NCI-H524 treated with DMSO at 0.1 percent for 48 hours (cell line): ENCODE measurements at regions not wholly inside any gene's neighbourhood (a gene's known extent, or its start where the extent isn't known, plus 50 kb on each side); places are given as distances from the start of the nearest gene placed in this dataset.

Experiments used
- DNase-seq: peaks from one replicate; lab custom pipeline; 2025; lab: John Stamatoyannopoulos, UW

GRCh38 chr5:159820692-159821091 lies 95.6 kb upstream of the ADRA1B start:
- DNase-seq = no peak

- no peak for DNase-seq
Observed at GRCh38 chr5:159821461-159821940, 94.8 kb upstream of the ADRA1B start.

- no peak for DNase-seq
Observed at GRCh38 chr5:159824188-159825161, 91.8 kb upstream of the ADRA1B start.

- no peak for DNase-seq
Observed at GRCh38 chr5:159825551-159826051, 90.7 kb upstream of the ADRA1B start.

GRCh38 chr5:159826351-159827214 lies 89.7 kb upstream of the ADRA1B start:
- DNase-seq = no peak

- DNase-seq = no peak
Observed at GRCh38 chr5:159827861-159828260, 88.4 kb upstream of the ADRA1B start.

DNA sequence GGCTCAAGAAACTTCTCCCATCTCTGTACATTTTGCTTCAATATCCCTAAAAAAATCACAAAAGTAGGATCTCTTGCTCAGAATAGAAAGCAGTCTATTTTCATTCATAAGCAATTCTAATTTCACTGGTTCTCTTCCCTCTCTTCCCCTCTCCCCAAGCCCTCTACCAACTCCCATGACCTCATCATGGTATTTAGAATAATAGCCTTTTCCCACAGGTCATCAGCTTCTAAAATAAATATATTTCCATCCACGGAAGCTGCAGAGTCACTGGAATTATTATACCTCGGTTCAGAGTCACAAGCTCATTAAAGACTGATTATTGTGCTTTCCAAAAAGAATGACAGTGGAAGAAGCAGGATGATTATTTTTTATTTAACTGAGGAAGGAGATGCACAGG lies 84.2 kb upstream of the ADRA1B start:
- no peak for DNase-seq

- no peak for DNase-seq
Observed at GRCh38 chr5:159833088-159833487, 83.2 kb upstream of the ADRA1B start.

DNA sequence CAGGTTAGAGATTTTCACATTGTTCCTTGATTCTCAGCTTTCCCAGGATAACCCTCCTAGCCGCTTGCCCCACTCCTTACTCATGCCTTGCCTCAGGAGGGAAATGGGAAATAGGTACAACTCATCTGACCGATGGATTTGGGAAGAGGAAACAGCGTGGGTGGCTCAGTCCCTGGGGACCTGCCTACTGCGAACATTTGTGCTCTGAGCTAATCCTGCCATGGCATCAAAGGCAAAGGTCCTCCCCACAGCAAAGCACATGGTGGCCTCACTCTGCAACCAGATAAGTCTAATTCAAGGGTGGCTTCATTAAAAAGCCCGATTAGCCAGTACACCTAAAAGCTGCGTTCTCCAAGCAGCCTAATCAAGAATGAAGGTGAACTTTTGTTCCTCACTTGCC lies 82.4 kb upstream of the ADRA1B start:
- no peak for DNase-seq

DNA sequence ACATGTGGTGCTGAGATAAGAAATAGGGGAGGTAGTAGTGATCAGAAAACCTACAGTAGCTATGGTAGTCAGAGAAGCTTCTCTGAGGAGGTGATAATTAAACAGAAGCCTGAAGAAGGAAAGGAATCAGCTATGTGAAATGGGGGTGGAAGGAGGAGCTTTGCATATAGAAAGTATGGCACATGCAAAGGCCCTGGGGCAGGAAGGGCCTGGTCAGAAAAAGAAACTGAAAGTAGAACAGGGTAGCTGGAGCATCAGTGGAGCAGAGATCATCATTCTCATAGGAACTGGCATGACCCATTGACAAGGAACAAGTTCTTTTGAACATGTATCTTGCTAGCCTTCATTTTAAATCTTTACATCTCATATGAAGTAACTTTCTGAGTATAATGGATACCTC lies 80.7 kb upstream of the ADRA1B start:
- DNase-seq = no peak

DNA sequence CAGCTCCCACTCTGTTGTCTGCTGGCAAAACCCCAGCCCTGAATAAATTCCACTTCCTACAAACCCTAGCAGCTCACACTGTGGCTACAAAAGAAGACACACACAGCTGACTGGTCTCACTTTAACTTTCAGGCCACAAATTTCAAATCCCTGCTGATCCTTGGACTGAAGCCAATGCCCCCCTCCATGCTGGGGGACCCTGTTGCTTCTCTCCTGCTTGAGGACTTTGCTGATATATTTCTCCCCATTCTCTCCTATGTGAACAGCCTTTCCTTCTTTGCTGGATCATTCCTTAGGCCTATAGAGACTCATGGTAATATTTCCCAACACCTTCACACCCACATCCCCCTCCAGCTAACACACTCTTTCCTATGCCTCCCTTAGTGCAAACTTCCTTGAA lies 79.6 kb upstream of the ADRA1B start:
- no peak for DNase-seq

DNA sequence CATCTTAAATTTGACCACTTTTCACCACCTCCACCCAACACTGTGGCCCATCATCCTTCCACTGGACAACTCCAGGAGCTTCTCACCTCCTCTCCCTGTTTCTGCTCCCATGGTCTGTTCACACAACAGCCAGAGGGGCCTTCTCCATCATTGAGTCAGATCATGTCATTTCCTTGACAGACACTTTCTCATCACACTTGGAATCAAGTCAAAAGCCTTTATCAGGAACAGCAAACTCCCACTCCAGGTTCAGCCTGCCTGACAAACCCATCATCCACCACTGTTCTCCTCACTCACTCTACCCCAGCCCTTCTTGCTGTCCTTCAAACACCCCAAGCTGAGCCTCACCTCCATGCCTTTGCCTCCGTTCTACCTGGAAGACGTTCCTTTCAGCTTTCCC lies 78.4 kb upstream of the ADRA1B start:
- DNase-seq = no peak

DNA sequence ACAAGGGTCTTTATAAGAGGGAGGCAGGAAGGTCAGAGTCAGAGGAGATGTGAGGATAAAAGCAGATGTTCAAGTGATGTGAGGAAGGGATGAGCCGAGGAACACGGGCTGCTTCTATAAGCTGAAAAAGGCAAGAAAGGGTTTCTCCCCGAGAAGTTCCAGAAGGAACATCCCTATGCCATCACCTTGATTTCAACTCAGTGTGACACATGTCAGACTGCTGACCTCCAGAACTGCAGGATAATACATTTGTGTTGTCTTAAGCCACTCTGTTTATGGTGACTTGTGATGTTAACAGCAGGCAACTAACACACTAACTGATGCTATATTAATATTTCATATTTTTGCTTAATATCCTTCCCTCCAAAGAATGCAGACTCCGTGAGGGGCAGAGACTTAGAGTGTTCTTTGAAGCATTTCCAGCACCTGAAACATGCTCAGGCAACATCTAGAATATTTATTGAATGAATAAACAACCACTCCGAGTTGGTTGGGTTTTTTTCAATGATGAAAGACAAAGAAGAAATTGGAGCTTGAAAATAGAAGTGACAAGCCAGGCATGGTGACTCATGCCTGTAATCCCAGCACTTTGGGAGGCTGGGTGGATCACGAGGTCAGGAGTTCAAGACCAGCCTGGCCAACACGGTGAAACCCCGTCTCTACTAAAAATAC lies 77.6 kb upstream of the ADRA1B start:
- DNase-seq = no peak

- DNase-seq = no peak
Observed at GRCh38 chr5:159844267-159845121, 71.8 kb upstream of the ADRA1B start.

GRCh38 chr5:159849437-159850083 lies 66.7 kb upstream of the ADRA1B start:
- no peak for DNase-seq

- DNase-seq = no peak
Observed at GRCh38 chr5:159850160-159850559, 66.1 kb upstream of the ADRA1B start.

- no peak for DNase-seq
Observed at GRCh38 chr5:159851053-159851452, 65.2 kb upstream of the ADRA1B start.

DNA sequence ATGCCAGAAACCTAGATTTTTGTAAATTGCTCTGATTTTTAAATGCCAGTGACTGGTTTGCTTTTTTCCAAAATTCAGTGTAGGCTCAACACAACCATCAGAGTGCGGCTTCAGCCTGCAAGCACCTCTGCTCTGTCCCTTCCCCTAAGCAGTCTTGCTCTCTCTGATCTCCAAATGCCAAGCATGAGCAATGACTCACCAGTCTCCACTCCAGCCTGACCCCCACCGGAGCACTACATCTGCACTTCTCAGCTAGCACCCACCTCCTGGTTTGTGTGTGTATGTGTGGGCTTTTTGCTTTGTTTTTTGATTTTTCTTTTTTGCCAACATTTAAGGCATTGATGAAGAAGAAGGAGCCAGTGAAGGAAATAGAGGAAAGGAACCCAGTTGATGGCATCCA lies 61.4 kb upstream of the ADRA1B start:
- DNase-seq = no peak

GRCh38 chr5:159855476-159856191 lies 60.6 kb upstream of the ADRA1B start:
- DNase-seq = no peak

GRCh38 chr5:159858871-159859270 lies 57.4 kb upstream of the ADRA1B start:
- no peak for DNase-seq
